G401 (cell line): ENCODE measurements at regions not wholly inside any gene's neighbourhood (a gene's known extent, or its start where the extent isn't known, plus 50 kb on each side); places are given as distances from the start of the nearest gene placed in this dataset.
"Not testable (repeated sequence)": the region's sequence is repeated elsewhere in the genome, so short reads cannot be mapped to it uniquely, and the experiment has no call there.

ENCODE experiments used
- DNase-seq: peaks from one replicate; pipeline ENCODE4 v3.0.0-alpha.2; 2015; ENCODE audit warnings: low spot score
- in situ Hi-C: cut with HindIII; loops from 2 replicates; pipeline ENCODE4 v1.10.0; 2016; ENCODE audit warnings: low sequenced_read_pairs, mixed read lengths

GRCh38 chr12:30187426-30187825, 403.7 kb upstream of the TMTC1 start:
- no peak for DNase-seq
- in situ Hi-C loops: no loop called here

DNA sequence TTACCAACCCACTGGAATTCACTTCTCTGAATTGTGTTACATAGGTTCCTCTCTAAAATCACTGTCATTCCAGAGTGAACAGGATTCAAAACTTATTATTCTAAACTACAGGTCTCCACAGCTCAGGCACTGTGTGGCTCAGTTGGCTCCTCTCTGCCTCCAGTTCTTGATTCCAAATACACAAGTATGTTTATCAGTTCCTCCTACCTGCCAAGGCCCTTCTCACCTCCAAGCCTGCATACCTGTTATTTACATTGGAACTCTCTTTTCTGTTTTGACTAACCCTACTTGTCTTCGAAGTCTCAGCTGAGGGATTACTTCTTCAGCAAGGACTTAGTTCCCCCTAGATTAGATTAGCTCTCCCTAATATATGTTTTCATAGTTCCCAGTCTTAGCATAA, 397.6 kb upstream of the TMTC1 start:
- in situ Hi-C loops: no loop called here
- no peak for DNase-seq

DNA sequence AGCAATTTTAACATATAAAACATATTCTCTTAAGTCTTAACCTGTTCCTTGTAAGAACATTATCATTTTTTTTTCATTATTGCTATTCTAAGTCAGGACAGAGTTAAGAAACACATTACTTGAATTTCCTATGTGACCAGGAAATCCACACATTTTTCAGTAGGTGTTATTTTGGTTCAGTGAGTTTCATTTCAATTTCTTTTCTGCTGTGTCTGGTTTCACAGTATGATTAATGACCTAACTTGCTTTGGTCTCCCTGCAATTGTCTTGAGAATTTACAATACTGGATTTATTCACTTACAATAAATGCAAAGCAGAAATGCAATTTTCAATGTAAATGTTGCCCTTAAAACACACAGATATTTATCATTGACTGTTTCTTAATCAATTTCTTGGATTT, 396.9 kb upstream of the TMTC1 start:
- in situ Hi-C loops: no loop called here
- no peak for DNase-seq

- in situ Hi-C loops: no loop called here
Measured at GRCh38 chr12:30178916-30179315, 395.2 kb upstream of the TMTC1 start.

GRCh38 chr12:30169839-30170591, 386.3 kb upstream of the TMTC1 start:
- in situ Hi-C loops: no loop called here
- no peak for DNase-seq

More at GRCh38 chr12:30178916-30179315, 395.2 kb upstream of the TMTC1 start:
- no peak for DNase-seq

GRCh38 chr12:30166006-30166795, 382.5 kb upstream of the TMTC1 start:
- in situ Hi-C loops: no loop called here
- DNase-seq: no peak

GRCh38 chr12:30164382-30165318, 380.9 kb upstream of the TMTC1 start:
- in situ Hi-C loops: no loop called here

DNA sequence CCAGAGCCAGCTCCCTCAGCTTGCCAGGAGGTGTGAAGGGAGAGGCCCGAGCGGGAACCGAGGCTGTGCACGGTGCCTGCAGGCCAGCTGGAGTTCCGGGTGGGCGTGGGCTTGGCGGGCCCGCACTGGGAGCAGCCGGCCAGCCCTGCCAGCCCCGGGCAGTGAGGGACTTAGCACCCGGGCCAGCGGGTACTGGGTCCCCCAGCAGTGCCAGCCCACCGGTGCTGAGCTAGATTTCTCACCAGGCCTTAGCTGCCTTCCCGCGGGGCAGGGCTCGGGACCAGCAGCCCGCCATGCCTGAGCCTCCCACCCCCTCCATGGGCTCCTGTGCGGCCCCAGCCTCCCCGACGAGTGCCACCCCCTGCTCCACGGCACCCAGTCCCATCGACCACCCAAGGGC, 373.1 kb upstream of the TMTC1 start:
- DNase-seq, in situ Hi-C loops: not testable (repeated sequence)

More at GRCh38 chr12:30164382-30165318, 380.9 kb upstream of the TMTC1 start:
- DNase-seq: no peak

- DNase-seq: no peak
- in situ Hi-C loops: no loop called here
Measured at GRCh38 chr12:30155001-30155730, 371.4 kb upstream of the TMTC1 start.

GRCh38 chr12:30153981-30154380, 370.2 kb upstream of the TMTC1 start:
- in situ Hi-C loops: no loop called here
- DNase-seq: no peak

DNA sequence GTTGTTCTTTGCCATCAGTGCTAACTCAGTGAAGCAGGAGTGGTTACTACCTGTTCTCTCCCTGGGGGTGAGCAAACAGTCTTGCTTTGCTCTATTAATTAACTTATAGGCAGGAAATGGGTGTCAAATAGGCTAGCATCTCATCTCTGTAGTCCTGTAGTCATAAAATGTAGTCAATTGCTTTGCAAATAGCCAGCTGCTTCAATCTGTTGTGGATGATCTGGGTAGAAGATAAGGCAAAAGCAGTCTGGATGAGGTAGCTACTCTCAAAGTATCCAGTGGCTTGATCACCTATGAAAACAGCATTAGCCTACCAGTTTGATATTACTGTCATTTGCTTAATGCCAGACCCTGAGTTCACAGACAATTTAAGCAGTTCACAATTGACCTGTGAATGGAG, 369.0 kb upstream of the TMTC1 start:
- in situ Hi-C loops: no loop called here
- no peak for DNase-seq

DNA sequence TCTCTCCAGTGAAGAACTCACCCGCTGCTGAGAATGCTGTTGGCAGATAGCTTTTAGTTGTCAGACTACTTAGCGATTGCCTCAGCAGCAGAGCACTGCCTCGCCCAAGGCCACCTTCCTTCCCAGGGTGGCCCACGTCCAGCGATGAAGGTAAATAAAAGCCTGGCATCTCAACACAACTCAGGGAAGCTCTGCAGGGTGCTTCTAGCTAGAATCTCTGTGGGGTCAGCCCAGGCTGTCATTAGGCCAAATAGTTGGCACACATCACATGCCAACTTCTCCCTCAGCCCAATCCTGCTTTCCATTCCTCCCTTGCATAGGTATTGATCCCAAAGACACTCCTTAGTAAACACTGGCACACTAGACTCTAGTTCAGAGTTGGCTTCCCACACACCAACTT, 368.1 kb upstream of the TMTC1 start:
- in situ Hi-C loops: no loop called here
- DNase-seq: no peak

DNA sequence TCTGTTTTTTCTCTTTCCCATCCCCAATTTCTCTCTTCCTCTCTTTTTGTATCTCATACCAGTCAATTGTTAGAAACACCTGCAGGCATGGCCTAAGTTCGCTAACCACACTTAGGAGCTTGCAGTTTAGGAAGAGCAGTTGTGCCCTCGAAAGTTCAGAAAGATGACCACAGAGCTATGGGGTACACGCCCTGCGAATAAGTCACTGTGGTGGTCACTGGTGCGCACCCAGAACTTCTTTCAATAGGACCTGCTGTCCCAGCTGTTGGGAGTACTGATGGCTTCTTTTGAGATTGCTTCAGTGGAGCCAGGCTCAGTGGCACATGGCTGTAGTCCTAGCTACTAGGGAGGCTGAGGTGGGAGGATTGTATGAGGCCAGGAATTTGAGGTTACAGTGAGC, 362.8 kb upstream of the TMTC1 start:
- DNase-seq: no peak
- in situ Hi-C loops: no loop called here

- in situ Hi-C loops: no loop called here
Measured at GRCh38 chr12:30145684-30146032, 361.9 kb upstream of the TMTC1 start.

GRCh38 chr12:30144777-30145683, 361.3 kb upstream of the TMTC1 start:
- no peak for DNase-seq
- in situ Hi-C loops: no loop called here

More at GRCh38 chr12:30145684-30146032, 361.9 kb upstream of the TMTC1 start:
- DNase-seq: no peak

GRCh38 chr12:30142301-30142700, 358.6 kb upstream of the TMTC1 start:
- in situ Hi-C loops: no loop called here
- DNase-seq: no peak

DNA sequence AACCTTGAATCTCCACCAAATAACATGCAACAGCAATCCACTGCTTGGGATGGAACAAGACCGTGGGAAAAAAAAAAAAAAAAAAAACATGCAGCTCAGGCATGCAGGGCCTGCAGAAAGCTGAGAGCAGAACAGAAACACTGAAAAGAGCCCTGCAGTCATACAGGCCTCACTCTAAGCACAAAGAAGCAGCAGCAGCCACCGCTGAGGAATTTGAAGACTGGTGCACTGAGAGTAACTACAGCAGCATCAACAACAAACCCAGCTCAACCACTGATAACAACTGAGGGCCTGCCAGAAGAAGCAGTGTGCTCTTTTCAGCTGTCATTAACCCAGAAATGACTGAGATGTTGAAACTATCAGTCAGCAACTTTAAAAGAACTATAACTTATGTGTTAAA, 354.7 kb upstream of the TMTC1 start:
- DNase-seq: no peak
- in situ Hi-C loops: no loop called here

DNA sequence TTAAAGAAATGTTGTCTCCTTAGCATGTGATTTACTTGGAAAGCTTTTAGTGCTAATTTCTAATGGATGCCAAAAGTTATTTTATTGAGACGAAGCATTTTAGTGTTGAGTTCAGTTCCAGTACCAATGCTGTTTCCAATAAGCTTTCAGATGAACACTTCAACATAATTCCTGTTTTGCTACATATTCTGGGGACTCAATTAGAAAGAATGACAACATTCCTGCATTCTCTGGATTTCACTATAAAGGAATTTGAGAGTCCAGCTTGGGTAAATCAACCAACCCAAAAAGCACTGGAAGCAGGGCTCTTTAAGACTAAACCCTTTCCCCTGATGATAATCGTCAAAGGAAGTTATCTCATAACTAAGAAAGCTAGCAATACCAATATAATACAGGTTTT, 353.0 kb upstream of the TMTC1 start:
- no peak for DNase-seq
- in situ Hi-C loops: no loop called here
